ENCODE measurements at regions not wholly inside any gene's neighbourhood (a gene's known extent, or its start where the extent isn't known, plus 50 kb on each side); places are given as distances from the start of the nearest gene placed in this dataset.

GRCh38 chrX:44071070-44071645, 98.0 kb upstream of the NDP start:
- Histone ChIP-seq H3K36me3 (ENCODE audit: low read depth, low read length) (no peaks in the 10 kb centered on the region), H3K9me3 (ENCODE audit: low read length) (no peaks in the 10 kb centered on the region), H3K27me3 (ENCODE audit: low read length) (no peaks in the 10 kb centered on the region), H3F3A (ENCODE audit: low read length, unreplicated experiment) (no peaks in the 10 kb centered on the region), H3K4me3 (ENCODE audit: low read length) (peak overlapping the region; percentile 15; the same call in 1 of the 2 replicates), H3K9me2 (replicated peaks; ENCODE audit: low read length) (no peaks in the 10 kb centered on the region), H2AFZ (ENCODE audit: low read length) (no peak overlapping the region), H3K27ac (ENCODE audit: low read length) (peak overlapping the region; percentile 79), H4K20me1 (ENCODE audit: low read length) (no peaks in the 10 kb centered on the region), H3K4me2 (ENCODE audit: low read length) (peak overlapping the region; percentile 63), H3K79me2 (ENCODE audit: low read length) (no peaks in the 10 kb centered on the region), H3K4me1 (ENCODE audit: insufficient read depth, low read length) (peaks cover 20% of the 10 kb centered on the region), H3K9ac (ENCODE audit: low read length) (no peak overlapping the region)
- POLR2A ChIA-PET (ENCODE audit: unreplicated experiment): no interaction called here
- TF ChIP-seq EZH2 (IDR thresholded peaks at IDR 0.05; ENCODE audit: low read length, unreplicated experiment): no peak
- TF ChIP-seq EZH2phosphoT487 (IDR thresholded peaks at IDR 0.05; ENCODE audit: borderline replicate concordance, low read length): no peak
- no peak for TF ChIP-seq CTCF (conservative IDR thresholded peaks at IDR 0.05; ENCODE audit: low read depth, low read length)
- CTCF ChIA-PET: interaction anchor here (1.2 kb wide), 1 partner anchor 321 kb away, joined by 15 read pairs; no protein-coding TSS in a partner anchor
- ATAC-seq (no peak), DNase-seq (no peak)
- intact Hi-C loops (cut with micrococcal nuclease): no loop called here
- no TSS peak for BruUV-seq (replicated peaks)

GRCh38 chrX:44068043-44068442, 94.9 kb upstream of the NDP start:
- DNase-seq: no peak
- CTCF ChIA-PET: no interaction called here

More at GRCh38 chrX:44068043-44068442, 94.9 kb upstream of the NDP start:
- ATAC-seq: no peak
- Histone ChIP-seq H3K27ac (ENCODE audit: low read length) (no peak overlapping the region), H2AFZ (ENCODE audit: low read length) (no peak overlapping the region), H3F3A (ENCODE audit: low read length, unreplicated experiment) (peaks cover 3% of the 10 kb centered on the region), H3K9ac (ENCODE audit: low read length) (no peak overlapping the region), H3K79me2 (ENCODE audit: low read length) (no peaks in the 10 kb centered on the region), H3K27me3 (ENCODE audit: low read length) (no peaks in the 10 kb centered on the region), H4K20me1 (ENCODE audit: low read length) (no peaks in the 10 kb centered on the region), H3K9me3 (ENCODE audit: low read length) (no peaks in the 10 kb centered on the region), H3K4me2 (ENCODE audit: low read length) (no peak overlapping the region), H3K36me3 (ENCODE audit: low read depth, low read length) (no peaks in the 10 kb centered on the region), H3K4me1 (ENCODE audit: insufficient read depth, low read length) (peaks cover 26% of the 10 kb centered on the region), H3K9me2 (replicated peaks; ENCODE audit: low read length) (no peaks in the 10 kb centered on the region), H3K4me3 (ENCODE audit: low read length) (no peak overlapping the region)
- TF ChIP-seq EZH2 (IDR thresholded peaks at IDR 0.05; ENCODE audit: low read length, unreplicated experiment): no peak
- TF ChIP-seq CTCF (conservative IDR thresholded peaks at IDR 0.05; ENCODE audit: low read depth, low read length): no peak
- TF ChIP-seq EZH2phosphoT487 (IDR thresholded peaks at IDR 0.05; ENCODE audit: borderline replicate concordance, low read length): no peak
- POLR2A ChIA-PET (ENCODE audit: unreplicated experiment): no interaction called here
- intact Hi-C loops (cut with micrococcal nuclease): no loop called here
- no TSS peak for BruUV-seq (replicated peaks)
